PC-3 (cell line): ENCODE measurements at regions not wholly inside any gene's neighbourhood (a gene's known extent, or its start where the extent isn't known, plus 50 kb on each side); places are given as distances from the start of the nearest gene placed in this dataset.

Source experiments
- ATAC-seq: fragments of 200-7000 bp; cut with Tn5 transposase; 2 replicates; pipeline ENCODE4 v1.9.1; 2020; ENCODE audit warnings: mild to moderate bottlenecking, moderate library complexity
- BruUV-seq: library from RNA; stranded (reverse); fragments of 400-500 nt; replicated peaks from 2 replicates; lab custom pipeline; 2021; lab: Mats Ljungman, UMichigan
- CTCF ChIA-PET: fragments of 300-600 bp; sonication (Branson Sonifier 250); formaldehyde crosslinking; loops from one replicate; lab custom pipeline; 2022; ENCODE audit warnings: antibody characterized with exemption; lab: Charles Lee
- POLR2A ChIA-PET: fragments of 300-600 bp; sonication (Branson Sonifier 250); formaldehyde crosslinking; loops from one replicate; lab custom pipeline; 2022; ENCODE audit warnings: antibody characterized with exemption; ENCODE audit not compliant: unreplicated experiment; lab: Charles Lee
- DNase-seq: peaks from one replicate; pipeline ENCODE4 v3.0.0-alpha.2; 2015
- H2AFZ ChIP-seq: fragments of 300-600 bp; sonication (generic); 2 replicates; pipeline ENCODE4 v1.6.0; 2016; ENCODE audit warnings: antibody characterized with exemption, low read length
- H3F3A ChIP-seq: fragments of 300-600 bp; sonication (generic); one replicate; pipeline ENCODE4 v1.6.0; 2017; ENCODE audit warnings: antibody characterized with exemption, low read length, control low read depth, mild to moderate bottlenecking; ENCODE audit not compliant: unreplicated experiment
- H3K27ac ChIP-seq: fragments of 300-600 bp; sonication (generic); 2 replicates; pipeline ENCODE4 v1.5.1; 2016; ENCODE audit warnings: mild to moderate bottlenecking, low read length
- H3K27me3 ChIP-seq: fragments of 300-600 bp; sonication (generic); 2 replicates; pipeline ENCODE4 v1.6.1; 2016; ENCODE audit warnings: low read length, mixed read lengths
- H3K36me3 ChIP-seq: fragments of 300-600 bp; sonication (generic); 2 replicates; pipeline ENCODE4 v1.6.1; 2016; ENCODE audit warnings: low read depth, mixed run types, low read length, mixed read lengths
- H3K4me1 ChIP-seq: fragments of 300-600 bp; sonication (generic); 2 replicates; pipeline ENCODE4 v1.5.1; 2016; ENCODE audit warnings: low read length; ENCODE audit not compliant: insufficient read depth
- H3K4me2 ChIP-seq: fragments of 300-600 bp; sonication (generic); 2 replicates; pipeline ENCODE4 v1.6.0; 2016; ENCODE audit warnings: low read length
- H3K4me3 ChIP-seq: fragments of 300-600 bp; sonication (generic); 2 replicates; pipeline ENCODE4 v1.5.1; 2016; ENCODE audit warnings: mild to moderate bottlenecking, low read length, mixed read lengths
- H3K79me2 ChIP-seq: fragments of 300-600 bp; sonication (generic); 2 replicates; pipeline ENCODE4 v1.6.1; 2017; ENCODE audit warnings: low read length, mixed read lengths
- H3K9ac ChIP-seq: fragments of 300-600 bp; sonication (generic); 2 replicates; pipeline ENCODE4 v1.6.0; 2016; ENCODE audit warnings: mild to moderate bottlenecking, low read length
- H3K9me2 ChIP-seq: fragments of 300-600 bp; sonication (generic); replicated peaks from 2 replicates; pipeline ENCODE4 v1.6.1; 2016; ENCODE audit warnings: mixed run types, low read length, mixed read lengths
- H3K9me3 ChIP-seq: fragments of 300-600 bp; sonication (generic); 2 replicates; pipeline ENCODE4 v1.6.1; 2016; ENCODE audit warnings: low read length, mixed read lengths
- H4K20me1 ChIP-seq: fragments of 300-600 bp; sonication (generic); 2 replicates; pipeline ENCODE4 v1.6.1; 2016; ENCODE audit warnings: low read length, mixed read lengths
- EZH2 ChIP-seq: fragments of 300-600 bp; sonication (generic); IDR thresholded peaks from one replicate; pipeline ENCODE4 v1.6.1; 2017; ENCODE audit warnings: antibody characterized with exemption, mild to moderate bottlenecking, low read length; ENCODE audit not compliant: unreplicated experiment
- EZH2phosphoT487 ChIP-seq: fragments of 300-600 bp; sonication (generic); IDR thresholded peaks from 2 replicates; pipeline ENCODE4 v1.6.1; 2018; ENCODE audit warnings: mild to moderate bottlenecking, antibody characterized with exemption, low read length, borderline replicate concordance
- intact Hi-C: fragments of 100-400 bp; cut with micrococcal nuclease; formaldehyde crosslinking; loops from 2 replicates; pipeline ENCODE4 v1.9.0; 2023
- TF ChIP-seq, protein P1 (sequence below): fragments of 300-600 bp; sonication (generic); conservative IDR thresholded peaks from 2 replicates; pipeline ENCODE4 v1.5.1; 2017; ENCODE audit warnings: antibody characterized with exemption, low read depth, mild to moderate bottlenecking, low read length

GRCh38 chr2:210860276-210860675 is 303.9 kb downstream of the CPS1 start:
- DNase-seq (no peak), ATAC-seq (peak; percentile 16; the same call in 1 of the 2 replicates)
- no peak overlapping the region for H2AFZ ChIP-seq
- 0 out of 2 replicates have a peak, but pooled peaks cover 4% of the 10 kb centered on the region for H3K27me3 ChIP-seq
- intact Hi-C loops, result no loop called here
- CTCF ChIA-PET, result no interaction called here
- BruUV-seq, result no TSS peak
- H4K20me1 ChIP-seq, result no peaks in the 10 kb centered on the region
- H3K9ac ChIP-seq, result no peak overlapping the region
- TF ChIP-seq, protein P1, sequence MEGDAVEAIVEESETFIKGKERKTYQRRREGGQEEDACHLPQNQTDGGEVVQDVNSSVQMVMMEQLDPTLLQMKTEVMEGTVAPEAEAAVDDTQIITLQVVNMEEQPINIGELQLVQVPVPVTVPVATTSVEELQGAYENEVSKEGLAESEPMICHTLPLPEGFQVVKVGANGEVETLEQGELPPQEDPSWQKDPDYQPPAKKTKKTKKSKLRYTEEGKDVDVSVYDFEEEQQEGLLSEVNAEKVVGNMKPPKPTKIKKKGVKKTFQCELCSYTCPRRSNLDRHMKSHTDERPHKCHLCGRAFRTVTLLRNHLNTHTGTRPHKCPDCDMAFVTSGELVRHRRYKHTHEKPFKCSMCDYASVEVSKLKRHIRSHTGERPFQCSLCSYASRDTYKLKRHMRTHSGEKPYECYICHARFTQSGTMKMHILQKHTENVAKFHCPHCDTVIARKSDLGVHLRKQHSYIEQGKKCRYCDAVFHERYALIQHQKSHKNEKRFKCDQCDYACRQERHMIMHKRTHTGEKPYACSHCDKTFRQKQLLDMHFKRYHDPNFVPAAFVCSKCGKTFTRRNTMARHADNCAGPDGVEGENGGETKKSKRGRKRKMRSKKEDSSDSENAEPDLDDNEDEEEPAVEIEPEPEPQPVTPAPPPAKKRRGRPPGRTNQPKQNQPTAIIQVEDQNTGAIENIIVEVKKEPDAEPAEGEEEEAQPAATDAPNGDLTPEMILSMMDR, result no peak
- TF ChIP-seq EZH2phosphoT487, result no peak
- no peak for TF ChIP-seq EZH2
- H3K4me3 ChIP-seq, result no peak overlapping the region
- no peaks in the 10 kb centered on the region for H3F3A ChIP-seq
- H3K4me2 ChIP-seq, result no peak overlapping the region
- POLR2A ChIA-PET, result no interaction called here
- H3K4me1 ChIP-seq, result no peaks in the 10 kb centered on the region
- H3K9me3 ChIP-seq, result no peaks in the 10 kb centered on the region
- no peaks in the 10 kb centered on the region for H3K36me3 ChIP-seq
- no peak overlapping the region for H3K27ac ChIP-seq
- H3K9me2 ChIP-seq, result no peaks in the 10 kb centered on the region
- no peaks in the 10 kb centered on the region for H3K79me2 ChIP-seq

GRCh38 chr2:210861038-210861665 is 304.8 kb downstream of the CPS1 start:
- H3K4me1 ChIP-seq, result no peaks in the 10 kb centered on the region
- no peaks in the 10 kb centered on the region for H3K9me2 ChIP-seq
- H3K9ac ChIP-seq, result no peak overlapping the region
- DNase-seq, result no peak
- no peaks in the 10 kb centered on the region for H4K20me1 ChIP-seq
- ChIA-PET POLR2A (no interaction called here), CTCF (no interaction called here)
- no peaks in the 10 kb centered on the region for H3K9me3 ChIP-seq
- ATAC-seq, result peak; percentile 54; the same call in 1 of the 2 replicates
- H3K4me3 ChIP-seq, result no peak overlapping the region
- no peak overlapping the region for H3K4me2 ChIP-seq
- BruUV-seq, result no TSS peak
- H3F3A ChIP-seq, result no peaks in the 10 kb centered on the region
- H3K36me3 ChIP-seq, result no peaks in the 10 kb centered on the region
- TF ChIP-seq EZH2phosphoT487, result no peak
- TF ChIP-seq EZH2, result no peak
- TF ChIP-seq, protein P1, result no peak
- 0 out of 2 replicates have a peak, but pooled peaks cover 4% of the 10 kb centered on the region for H3K27me3 ChIP-seq
- no peak overlapping the region for H2AFZ ChIP-seq
- H3K27ac ChIP-seq, result no peak overlapping the region
- intact Hi-C loops, result no loop called here
- no peaks in the 10 kb centered on the region for H3K79me2 ChIP-seq

DNA sequence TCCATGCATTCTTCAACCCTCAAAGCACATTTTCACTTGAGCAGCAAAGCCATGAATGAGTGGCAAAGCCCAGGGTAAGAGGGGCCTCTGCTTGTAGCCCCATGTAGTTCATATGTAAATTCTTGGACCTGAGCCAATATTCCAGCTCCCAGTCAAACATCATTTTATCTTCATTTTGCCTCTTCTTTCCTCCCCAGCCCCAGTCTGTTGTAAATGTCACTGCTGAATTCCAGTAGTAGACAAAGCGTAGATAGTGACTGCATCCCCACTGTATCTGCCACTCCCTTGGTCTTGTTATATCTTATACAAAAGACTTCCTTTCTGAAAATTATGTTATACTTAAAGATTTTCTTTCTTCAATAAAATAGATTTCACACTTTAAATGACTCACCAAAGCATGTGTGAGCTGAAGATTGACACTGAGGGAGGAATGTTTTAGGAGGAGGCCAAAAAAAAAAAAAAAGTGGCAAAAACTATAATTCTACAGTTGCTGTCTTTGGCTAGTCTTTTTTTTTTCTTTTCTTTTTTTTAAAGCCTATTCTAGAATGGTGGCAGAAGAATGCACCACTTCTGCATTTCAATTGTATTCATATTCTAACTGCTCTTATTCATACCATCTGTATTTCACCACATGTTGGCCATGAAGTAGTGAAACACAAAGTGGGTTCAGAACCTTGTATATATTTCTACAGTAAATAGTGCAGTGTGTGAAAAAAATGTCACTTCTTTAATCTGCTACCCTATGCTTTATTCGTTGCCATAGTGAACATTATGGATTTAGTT is 306.1 kb downstream of the CPS1 start:
- ATAC-seq, result no peak
- no TSS peak for BruUV-seq
- intact Hi-C loops, result no loop called here

More for the DNA sequence above, 306.1 kb downstream of the CPS1 start:
- Histone ChIP-seq H3K79me2 (no peaks in the 10 kb centered on the region), H3K27me3 (no peaks in the 10 kb centered on the region), H3K9me3 (no peaks in the 10 kb centered on the region), H3K27ac (no peak overlapping the region), H3K4me3 (no peak overlapping the region), H3F3A (no peaks in the 10 kb centered on the region), H3K36me3 (no peaks in the 10 kb centered on the region), H2AFZ (no peak overlapping the region), H4K20me1 (no peaks in the 10 kb centered on the region), H3K4me1 (no peaks in the 10 kb centered on the region), H3K9ac (no peak overlapping the region), H3K4me2 (no peak overlapping the region), H3K9me2 (no peaks in the 10 kb centered on the region)
- ChIA-PET POLR2A (no interaction called here), CTCF (no interaction called here)
- no peak for DNase-seq
- TF ChIP-seq, protein P1, result no peak
- TF ChIP-seq EZH2 (no peak), EZH2phosphoT487 (no peak)
